CD14-positive monocyte (primary cell): ENCODE measurements at regions not wholly inside any gene's neighbourhood (a gene's known extent, or its start where the extent isn't known, plus 50 kb on each side); places are given as distances from the start of the nearest gene placed in this dataset.

Source experiments
- DNase-seq, 3 donors: peaks; one replicate each; pipeline ENCODE4 v3.0.0-alpha.2; 2011 to 2022
- H2AFZ ChIP-seq: 2 replicates; pipeline ENCODE4 v1.6.0; 2012; ENCODE audit warnings: mild to moderate bottlenecking, low read depth, low read length, inconsistent platforms; ENCODE audit not compliant: insufficient read depth, poor library complexity, severe bottlenecking
- H3K27ac ChIP-seq, 2 donors: 1 replicate in 1 of 2; 2 replicates in 1 of 2; pipeline ENCODE4 v1.5.1; 2012 to 2013; ENCODE audit warnings: low read length in 2 of 2, control low read depth in 1 of 2, inconsistent platforms in 1 of 2, low read depth in 1 of 2, mild to moderate bottlenecking in 1 of 2
- H3K27me3 ChIP-seq, 2 donors: one replicate each; pipeline versions ENCODE4 v1.6.0 to v1.6.1; 2011 to 2013; ENCODE audit warnings: low read length in 2 of 2; ENCODE audit not compliant: control insufficient read depth in 2 of 2, insufficient read depth in 2 of 2
- H3K36me3 ChIP-seq, 2 donors: replicated peaks in 1 of 2; 1 replicate in 1 of 2; 2 replicates in 1 of 2; pipeline versions ENCODE4 v1.5.1 to v1.6.1; 2012 to 2013; ENCODE audit warnings: low read length in 2 of 2, control low read depth in 1 of 2, inconsistent platforms in 1 of 2, mild to moderate bottlenecking in 1 of 2; ENCODE audit not compliant: insufficient read depth in 2 of 2, control insufficient read depth in 1 of 2
- H3K4me1 ChIP-seq, 2 donors: 1 replicate in 1 of 2; 2 replicates in 1 of 2; pipeline versions ENCODE4 v1.5.1 to v1.6.1; 2012 to 2013; ENCODE audit warnings: low read length in 2 of 2, control low read depth in 1 of 2, inconsistent platforms in 1 of 2, mild to moderate bottlenecking in 1 of 2, moderate library complexity in 1 of 2; ENCODE audit not compliant: insufficient read depth in 2 of 2, control insufficient read depth in 1 of 2
- H3K4me2 ChIP-seq: replicated peaks from 2 replicates; pipeline ENCODE3; 2012; ENCODE audit warnings: low read length, moderate library complexity, mild to moderate bottlenecking; ENCODE audit not compliant: poor library complexity, severe bottlenecking; ENCODE audit errors: extremely low read depth
- H3K4me3 ChIP-seq, 3 experiments: fragments of 200-600 bp in 1 of 3; sonication (generic) in 1 of 3; replicated peaks in 1 of 3; 1 replicate in 2 of 3; 2 replicates in 1 of 3; pipeline ENCODE4 v1.5.1; 2011 to 2013; ENCODE audit warnings: low read length in 3 of 3, mild to moderate bottlenecking in 3 of 3, control low read depth in 2 of 3, low read depth in 2 of 3, inconsistent platforms in 1 of 3, moderate library complexity in 1 of 3
- H3K79me2 ChIP-seq: 2 replicates; pipeline ENCODE4 v1.6.0; 2012; ENCODE audit warnings: mild to moderate bottlenecking, control low read depth, inconsistent platforms, low read length, moderate library complexity; ENCODE audit not compliant: insufficient read depth
- H3K9ac ChIP-seq: 2 replicates; pipeline ENCODE4 v1.6.0; 2017; ENCODE audit warnings: low read length, mild to moderate bottlenecking; ENCODE audit not compliant: insufficient read depth, poor library complexity, severe bottlenecking
- H3K9me3 ChIP-seq, 2 donors: replicated peaks in 1 of 2; 1 replicate in 1 of 2; 2 replicates in 1 of 2; pipeline versions ENCODE4 v1.5.1 to v1.6.1; 2012 to 2013; ENCODE audit warnings: low read length in 2 of 2, control low read depth in 1 of 2; ENCODE audit not compliant: control insufficient read depth in 1 of 2, insufficient read depth in 1 of 2
- H4K20me1 ChIP-seq: 2 replicates; pipeline ENCODE4 v1.6.0; 2012; ENCODE audit warnings: mild to moderate bottlenecking, low read length, control low read depth, moderate library complexity; ENCODE audit not compliant: insufficient read depth
- H3K27ac Mint-ChIP-seq, 7 donors: one replicate each; pipeline ENCODE4 v1.8.0; 2020; ENCODE audit warnings: mild to moderate bottlenecking in 7 of 7, mixed read lengths in 7 of 7, moderate library complexity in 6 of 7, inconsistent platforms in 2 of 7
- H3K27me3 Mint-ChIP-seq, 3 donors: one replicate each; pipeline ENCODE4 v1.8.0; 2021 to 2022; ENCODE audit warnings: low read depth in 3 of 3, mild to moderate bottlenecking in 3 of 3, mixed read lengths in 3 of 3, moderate library complexity in 3 of 3, inconsistent platforms in 1 of 3
- H3K36me3 Mint-ChIP-seq, 2 donors: one replicate each; pipeline ENCODE4 v1.8.0; 2020; ENCODE audit warnings: mixed read lengths in 2 of 2, inconsistent platforms in 1 of 2, mild to moderate bottlenecking in 1 of 2
- H3K4me1 Mint-ChIP-seq: one replicate; pipeline ENCODE4 v1.8.0; 2020; ENCODE audit warnings: mild to moderate bottlenecking, mixed read lengths
- H3K4me3 Mint-ChIP-seq, 2 donors: one replicate each; pipeline ENCODE4 v1.8.0; 2020; ENCODE audit warnings: mild to moderate bottlenecking in 2 of 2, mixed read lengths in 2 of 2, moderate library complexity in 1 of 2
- H3K9me3 Mint-ChIP-seq, 7 donors: one replicate each; pipeline ENCODE4 v1.8.0; 2020 to 2022; ENCODE audit warnings: mixed read lengths in 7 of 7, mild to moderate bottlenecking in 6 of 7, moderate library complexity in 6 of 7, inconsistent platforms in 2 of 7
- WGBS: methylation state at CpG from one replicate; pipeline ENCODE4 v1.1.5; 2013; ENCODE audit warnings: missing lambda C conversion rate; ENCODE audit not compliant: insufficient coverage; 5-methylcytosine and 5-hydroxymethylcytosine counted together
- intact Hi-C, 2 donors: fragments of 100-400 bp; cut with micrococcal nuclease; formaldehyde crosslinking; loops; one replicate each; pipeline versions ENCODE4 v1.15.0 to v1.15.1; 2023
- TF ChIP-seq, protein P1 (sequence below): fragments of 200-600 bp; IDR thresholded peaks from one replicate; pipeline ENCODE4 v1.8.0; 2022; ENCODE audit warnings: antibody characterized with exemption, mild to moderate bottlenecking

DNA sequence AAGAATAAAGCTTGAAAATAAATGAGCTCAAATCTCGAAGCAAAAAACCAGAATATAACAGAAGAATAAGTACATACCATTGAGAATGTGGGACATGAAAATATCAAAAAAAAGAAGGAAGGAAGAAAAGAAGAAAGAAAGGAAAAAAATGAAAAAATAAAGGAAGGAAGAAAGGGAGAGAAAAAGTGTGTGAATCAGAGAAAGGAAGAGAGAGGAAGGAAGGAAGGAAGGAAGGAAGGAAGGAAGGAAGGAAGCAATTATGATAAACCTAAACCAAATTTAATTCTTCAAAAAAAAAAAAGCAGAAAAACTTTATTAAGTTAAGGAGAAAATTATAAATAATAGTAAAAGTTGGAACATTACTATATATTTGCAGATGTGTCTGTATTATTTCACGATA lies 949.8 kb downstream of the NLGN4X start:
- Histone ChIP-seq H3K4me2 (no peak overlapping the region), H3K79me2 (no peaks in the 10 kb centered on the region), H3K9ac (no peak overlapping the region), H4K20me1 (no peaks in the 10 kb centered on the region), H3K36me3 (no peaks in the 10 kb centered on the region), H3K4me1 (no peaks in the 10 kb centered on the region), H3K27me3 (no peaks in the 10 kb centered on the region), H2AFZ (no peak overlapping the region), H3K4me3 (no peak overlapping the region), H3K27ac (no peak overlapping the region), H3K9me3 (no peaks in the 10 kb centered on the region)
- no CpG with 5 or more reads among the region's 2 CpGs for WGBS
- DNase-seq, result no peak
- intact Hi-C loops, result no loop called here
- Mint-ChIP-seq H3K27ac (no peak overlapping the region), H3K27me3 (no peaks in the 10 kb centered on the region), H3K4me1 (no peaks in the 10 kb centered on the region), H3K36me3 (no peaks in the 10 kb centered on the region), H3K4me3 (no peak overlapping the region), H3K9me3 (peaks cover 2 to 9% (median 5%) of the 10 kb centered on the region in 7 donors)
- TF ChIP-seq, protein P1, sequence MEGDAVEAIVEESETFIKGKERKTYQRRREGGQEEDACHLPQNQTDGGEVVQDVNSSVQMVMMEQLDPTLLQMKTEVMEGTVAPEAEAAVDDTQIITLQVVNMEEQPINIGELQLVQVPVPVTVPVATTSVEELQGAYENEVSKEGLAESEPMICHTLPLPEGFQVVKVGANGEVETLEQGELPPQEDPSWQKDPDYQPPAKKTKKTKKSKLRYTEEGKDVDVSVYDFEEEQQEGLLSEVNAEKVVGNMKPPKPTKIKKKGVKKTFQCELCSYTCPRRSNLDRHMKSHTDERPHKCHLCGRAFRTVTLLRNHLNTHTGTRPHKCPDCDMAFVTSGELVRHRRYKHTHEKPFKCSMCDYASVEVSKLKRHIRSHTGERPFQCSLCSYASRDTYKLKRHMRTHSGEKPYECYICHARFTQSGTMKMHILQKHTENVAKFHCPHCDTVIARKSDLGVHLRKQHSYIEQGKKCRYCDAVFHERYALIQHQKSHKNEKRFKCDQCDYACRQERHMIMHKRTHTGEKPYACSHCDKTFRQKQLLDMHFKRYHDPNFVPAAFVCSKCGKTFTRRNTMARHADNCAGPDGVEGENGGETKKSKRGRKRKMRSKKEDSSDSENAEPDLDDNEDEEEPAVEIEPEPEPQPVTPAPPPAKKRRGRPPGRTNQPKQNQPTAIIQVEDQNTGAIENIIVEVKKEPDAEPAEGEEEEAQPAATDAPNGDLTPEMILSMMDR, result no peak

DNA sequence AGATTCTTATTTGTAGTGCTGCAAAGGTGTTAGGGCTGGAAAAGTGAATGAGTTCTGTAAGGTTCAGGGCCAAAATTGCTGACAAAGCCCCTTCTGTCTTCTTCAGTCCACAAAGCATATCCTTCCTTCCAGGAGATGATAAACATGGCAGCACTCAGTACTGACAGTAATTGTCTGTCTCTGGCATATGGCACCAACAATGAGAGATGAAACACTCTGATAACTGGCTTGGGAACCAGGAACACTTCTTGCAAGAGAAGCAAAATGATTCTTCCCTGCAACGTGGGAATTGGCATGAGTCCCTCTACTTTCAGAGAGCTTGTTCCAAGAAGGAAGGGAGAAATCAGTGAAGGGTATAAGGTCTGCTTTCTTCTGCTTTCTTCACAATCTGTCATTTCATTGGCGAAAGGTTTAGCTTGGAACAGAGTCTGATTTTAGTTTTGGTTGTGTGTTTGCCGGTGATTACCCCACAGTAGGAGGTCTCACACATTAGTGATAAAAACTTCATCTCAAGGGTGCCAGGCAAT lies 963.3 kb downstream of the NLGN4X start:
- Histone ChIP-seq H3K36me3 (no peaks in the 10 kb centered on the region), H3K4me2 (no peak overlapping the region), H4K20me1 (no peaks in the 10 kb centered on the region), H3K9me3 (peaks cover 0 to 9% of the 10 kb centered on the region in 2 donors), H3K9ac (no peak overlapping the region), H3K27ac (no peak overlapping the region), H3K27me3 (no peaks in the 10 kb centered on the region), H3K79me2 (no peaks in the 10 kb centered on the region), H3K4me1 (no peaks in the 10 kb centered on the region), H3K4me3 (no peak overlapping the region), H2AFZ (no peak overlapping the region)
- Mint-ChIP-seq H3K4me1 (no peaks in the 10 kb centered on the region), H3K9me3 (peaks cover 0 to 20% (median 6%) of the 10 kb centered on the region in 7 donors), H3K27ac (no peak overlapping the region), H3K36me3 (no peaks in the 10 kb centered on the region), H3K27me3 (no peaks in the 10 kb centered on the region), H3K4me3 (no peak overlapping the region)
- DNase-seq, result no peak
- intact Hi-C loops, result no loop called here
- TF ChIP-seq, protein P1, result no peak
- WGBS, result 100% methylated on average over 1 of the region's 3 CpGs
